SJSA1 (cell line): ENCODE measurements at regions not wholly inside any gene's neighbourhood (a gene's known extent, or its start where the extent isn't known, plus 50 kb on each side); places are given as distances from the start of the nearest gene placed in this dataset.

Experiments used
- DNase-seq, 2 experiments: peaks; one replicate each; pipeline ENCODE4 v3.0.0-alpha.2; 2015 to 2020; ENCODE audit warnings: low spot score in 2 of 2, low read depth in 1 of 2
- H3K27ac ChIP-seq: fragments of 250-450 bp; sonication (Bioruptor Pico); 2 replicates; pipeline ENCODE4 v1.5.1; 2020; ENCODE audit warnings: mild to moderate bottlenecking, moderate library complexity
- H3K27me3 ChIP-seq: fragments of 250-450 bp; sonication (Bioruptor Pico); replicated peaks from 2 replicates; pipeline ENCODE4 v1.5.1; 2020; ENCODE audit warnings: mild to moderate bottlenecking, moderate library complexity
- H3K36me3 ChIP-seq: fragments of 250-450 bp; sonication (Bioruptor Pico); 2 replicates; pipeline ENCODE4 v1.5.1; 2020; ENCODE audit warnings: mild to moderate bottlenecking
- H3K4me1 ChIP-seq: fragments of 250-450 bp; sonication (Bioruptor Pico); replicated peaks from 2 replicates; pipeline ENCODE4 v1.6.1; 2021; ENCODE audit warnings: mild to moderate bottlenecking
- H3K4me3 ChIP-seq: fragments of 250-450 bp; sonication (Bioruptor Pico); 2 replicates; pipeline ENCODE4 v1.5.1; 2020; ENCODE audit warnings: mild to moderate bottlenecking
- H3K9me3 ChIP-seq: fragments of 250-450 bp; sonication (Bioruptor Pico); replicated peaks from 2 replicates; pipeline ENCODE4 v1.5.1; 2020; ENCODE audit warnings: mild to moderate bottlenecking

GRCh38 chr16:79874391-79874790 lies 273.9 kb upstream of the MAF start:
- no peaks in the 10 kb centered on the region for H3K9me3 ChIP-seq
- no peaks in the 10 kb centered on the region for H3K4me1 ChIP-seq
- no peak overlapping the region for H3K4me3 ChIP-seq
- H3K27ac ChIP-seq, result no peak overlapping the region
- DNase-seq, result no peak
- no peaks in the 10 kb centered on the region for H3K27me3 ChIP-seq
- no peaks in the 10 kb centered on the region for H3K36me3 ChIP-seq

DNA sequence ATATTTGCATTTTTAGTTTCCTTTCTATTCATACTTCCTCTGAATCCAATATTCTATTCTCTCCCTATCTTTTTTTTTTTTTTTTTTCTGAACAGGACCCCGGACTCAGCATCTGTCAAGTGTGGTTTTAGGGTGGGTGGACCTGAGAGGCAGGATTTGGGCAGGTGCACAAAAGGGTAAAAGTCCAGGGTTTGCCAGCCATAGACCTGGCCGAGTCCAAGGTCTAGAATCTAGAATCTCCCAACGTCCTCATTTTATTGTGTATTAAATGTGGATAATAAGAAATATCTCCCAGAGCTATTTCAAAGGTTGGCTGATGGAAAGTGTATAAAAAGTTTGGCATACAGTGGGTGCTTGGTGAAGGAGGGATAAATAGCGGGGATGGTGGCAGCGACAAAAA lies 273.3 kb upstream of the MAF start:
- Histone ChIP-seq H3K9me3 (no peaks in the 10 kb centered on the region), H3K4me3 (no peak overlapping the region), H3K4me1 (no peaks in the 10 kb centered on the region)

GRCh38 chr16:79871906-79872305 lies 271.4 kb upstream of the MAF start:
- Histone ChIP-seq H3K4me3 (no peak overlapping the region), H3K9me3 (no peaks in the 10 kb centered on the region), H3K27me3 (no peaks in the 10 kb centered on the region), H3K27ac (no peak overlapping the region), H3K36me3 (no peaks in the 10 kb centered on the region), H3K4me1 (no peaks in the 10 kb centered on the region)
- DNase-seq, result no peak

More for the DNA sequence above, 273.3 kb upstream of the MAF start:
- Histone ChIP-seq H3K27me3 (no peaks in the 10 kb centered on the region), H3K27ac (no peak overlapping the region), H3K36me3 (no peaks in the 10 kb centered on the region)
- DNase-seq, result no peak

- Histone ChIP-seq H3K27me3 (no peaks in the 10 kb centered on the region; the same call in 1 of the 2 replicates), H3K4me1 (no peaks in the 10 kb centered on the region), H3K27ac (no peak overlapping the region), H3K4me3 (no peak overlapping the region), H3K36me3 (no peaks in the 10 kb centered on the region), H3K9me3 (no peaks in the 10 kb centered on the region)
- DNase-seq, result no peak
Measured at GRCh38 chr16:79870016-79870886, 269.7 kb upstream of the MAF start.

DNA sequence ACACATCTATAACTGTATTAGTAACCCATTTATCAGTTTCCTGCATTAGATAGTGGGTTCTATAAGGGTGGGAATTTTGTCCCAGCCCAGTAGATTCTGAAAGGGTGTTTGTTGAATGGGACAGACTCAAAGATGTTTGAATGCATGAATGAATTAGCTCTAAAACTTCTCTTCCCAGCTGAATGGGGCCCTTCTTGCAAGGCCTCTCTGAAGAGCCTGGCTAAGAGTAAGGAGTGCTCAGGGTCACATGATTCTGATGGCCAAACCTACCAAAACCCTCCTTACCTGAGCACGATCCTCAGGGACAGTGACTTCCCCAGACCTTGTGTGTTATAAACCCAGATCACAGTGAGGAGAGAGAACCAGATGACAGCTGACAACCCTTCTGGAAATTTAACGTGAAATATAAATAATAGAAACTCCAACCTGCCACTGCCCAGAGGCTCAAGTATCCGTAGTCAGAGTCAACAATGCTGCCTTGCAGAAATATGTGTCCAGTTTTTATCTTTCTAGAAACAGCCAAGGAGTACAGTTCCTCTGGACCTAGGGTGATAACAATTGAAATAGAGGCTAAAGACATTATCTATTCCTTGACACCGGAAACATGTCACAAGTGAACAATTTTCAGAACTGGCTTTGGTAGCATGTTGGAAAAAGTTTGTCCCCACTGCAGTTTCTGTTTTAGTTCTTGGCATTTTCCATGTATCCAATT lies 268.9 kb upstream of the MAF start:
- no peaks in the 10 kb centered on the region for H3K9me3 ChIP-seq
- no peaks in the 10 kb centered on the region for H3K4me1 ChIP-seq
- no peak overlapping the region for H3K27ac ChIP-seq
- H3K36me3 ChIP-seq, result no peaks in the 10 kb centered on the region
- no peak for DNase-seq
- H3K4me3 ChIP-seq, result no peak overlapping the region
- no peaks in the 10 kb centered on the region; the same call in 1 of the 2 replicates for H3K27me3 ChIP-seq

- Histone ChIP-seq H3K27ac (no peak overlapping the region), H3K4me1 (no peaks in the 10 kb centered on the region), H3K36me3 (no peaks in the 10 kb centered on the region), H3K4me3 (no peak overlapping the region), H3K27me3 (no peaks in the 10 kb centered on the region; the same call in 1 of the 2 replicates), H3K9me3 (no peaks in the 10 kb centered on the region)
- DNase-seq, result no peak
Measured at GRCh38 chr16:79868841-79869240, 268.3 kb upstream of the MAF start.

GRCh38 chr16:79867425-79867997 lies 267.0 kb upstream of the MAF start:
- Histone ChIP-seq H3K4me1 (no peaks in the 10 kb centered on the region), H3K27ac (no peak overlapping the region), H3K36me3 (no peaks in the 10 kb centered on the region), H3K27me3 (no peaks in the 10 kb centered on the region; the same call in 1 of the 2 replicates), H3K4me3 (no peak overlapping the region), H3K9me3 (no peaks in the 10 kb centered on the region)
- no peak for DNase-seq

- Histone ChIP-seq H3K27me3 (no peaks in the 10 kb centered on the region; the same call in 1 of the 2 replicates), H3K4me1 (no peaks in the 10 kb centered on the region), H3K36me3 (no peaks in the 10 kb centered on the region), H3K4me3 (no peak overlapping the region), H3K27ac (no peak overlapping the region), H3K9me3 (no peaks in the 10 kb centered on the region)
- no peak for DNase-seq
Measured at GRCh38 chr16:79865918-79866317, 265.4 kb upstream of the MAF start.

GRCh38 chr16:79864781-79865391 lies 264.3 kb upstream of the MAF start:
- H3K4me3 ChIP-seq, result no peak overlapping the region
- no peaks in the 10 kb centered on the region; the same call in 1 of the 2 replicates for H3K27me3 ChIP-seq
- H3K27ac ChIP-seq, result no peak overlapping the region
- no peaks in the 10 kb centered on the region for H3K4me1 ChIP-seq
- H3K36me3 ChIP-seq, result no peaks in the 10 kb centered on the region
- no peak for DNase-seq
- no peaks in the 10 kb centered on the region for H3K9me3 ChIP-seq

DNA sequence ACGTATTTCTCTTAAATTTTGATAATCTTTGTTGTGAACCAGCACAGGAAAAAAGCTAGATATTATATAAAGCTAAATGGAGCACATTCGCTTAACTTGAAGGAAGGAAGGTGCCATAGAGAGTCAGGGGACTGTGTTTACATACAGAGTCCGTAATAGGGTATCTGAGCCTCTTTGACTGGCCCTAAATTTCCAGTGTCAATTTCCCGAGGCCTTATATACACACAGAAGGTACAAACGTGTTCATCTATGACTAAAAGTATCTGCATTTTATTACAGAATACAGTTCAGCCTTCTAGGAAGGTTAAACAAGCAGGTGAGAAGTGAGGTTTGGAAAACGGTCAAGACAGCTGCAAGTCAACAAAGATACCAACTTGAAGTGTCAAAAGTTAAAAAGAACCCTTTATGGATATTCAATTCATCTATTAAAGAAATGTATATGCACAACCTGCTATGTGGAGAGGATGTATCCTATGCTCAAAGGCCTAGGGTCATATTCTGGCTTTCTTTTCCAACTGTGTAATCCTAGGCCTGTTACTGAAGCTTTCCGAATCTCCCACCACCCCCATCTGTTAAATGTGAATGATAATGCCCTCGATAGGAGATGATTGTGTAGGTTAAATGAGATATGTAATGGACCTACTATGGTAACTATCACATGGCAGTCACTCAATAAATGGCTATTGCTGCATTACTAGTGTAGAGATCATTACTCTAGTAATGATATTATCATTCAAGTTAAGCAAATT lies 263.7 kb upstream of the MAF start:
- H3K9me3 ChIP-seq, result no peaks in the 10 kb centered on the region
- H3K4me3 ChIP-seq, result no peak overlapping the region
- H3K36me3 ChIP-seq, result no peaks in the 10 kb centered on the region
- H3K27ac ChIP-seq, result no peak overlapping the region
- H3K27me3 ChIP-seq, result no peaks in the 10 kb centered on the region; the same call in 1 of the 2 replicates
- DNase-seq, result no peak
- no peaks in the 10 kb centered on the region for H3K4me1 ChIP-seq

GRCh38 chr16:79863128-79864031 lies 262.8 kb upstream of the MAF start:
- no peaks in the 10 kb centered on the region for H3K4me1 ChIP-seq
- no peaks in the 10 kb centered on the region; the same call in 1 of the 2 replicates for H3K27me3 ChIP-seq
- no peaks in the 10 kb centered on the region for H3K9me3 ChIP-seq
- no peak overlapping the region for H3K27ac ChIP-seq
- no peak for DNase-seq
- H3K4me3 ChIP-seq, result no peak overlapping the region
- H3K36me3 ChIP-seq, result no peaks in the 10 kb centered on the region

DNA sequence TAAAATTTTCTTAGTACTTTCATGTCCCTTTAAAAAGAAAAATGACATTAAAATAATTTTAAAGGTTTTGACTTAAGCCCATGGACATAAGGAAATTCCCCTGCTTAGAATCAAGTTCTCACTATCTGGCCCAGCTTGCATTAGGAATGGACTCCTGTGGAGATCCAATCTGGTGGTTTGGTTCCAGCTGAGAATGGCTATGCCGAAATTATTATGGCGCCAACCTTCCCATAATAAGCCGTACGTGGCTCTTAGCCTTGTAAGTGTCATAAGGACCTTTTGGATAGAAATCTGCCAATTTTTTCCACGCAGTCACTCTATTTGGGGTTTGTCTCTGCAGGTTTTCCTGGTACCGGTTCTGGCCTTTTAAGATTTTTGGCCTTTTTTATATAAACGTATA lies 262.1 kb upstream of the MAF start:
- H3K27me3 ChIP-seq, result no peaks in the 10 kb centered on the region; the same call in 1 of the 2 replicates

More for the DNA sequence above, 262.1 kb upstream of the MAF start:
- Histone ChIP-seq H3K9me3 (no peaks in the 10 kb centered on the region), H3K4me1 (no peaks in the 10 kb centered on the region), H3K27ac (no peak overlapping the region), H3K4me3 (no peak overlapping the region), H3K36me3 (no peaks in the 10 kb centered on the region)
- no peak for DNase-seq
